OCI-LY3 (cell line): ENCODE measurements at regions not wholly inside any gene's neighbourhood (a gene's known extent, or its start where the extent isn't known, plus 50 kb on each side); places are given as distances from the start of the nearest gene placed in this dataset.

Source experiments
- H2AFZ ChIP-seq: fragments of 200-600, 300-600 bp; shearing (Covaris generic); 2 replicates; pipeline ENCODE4 v1.6.0; 2014; ENCODE audit warnings: antibody characterized with exemption, low read depth, low read length
- H3K27ac ChIP-seq: fragments of 200-600, 300-600 bp; sonication (generic); 2 replicates; pipeline ENCODE4 v1.5.1; 2014; ENCODE audit warnings: mild to moderate bottlenecking, low read length, moderate library complexity, mixed read lengths
- H3K27me3 ChIP-seq: fragments of 200-600, 300-600 bp; sonication (generic); 2 replicates; pipeline ENCODE4 v1.6.1; 2014; ENCODE audit warnings: low read depth, low read length, mixed read lengths
- H3K36me3 ChIP-seq: fragments of 200-600, 300-600 bp; sonication (generic); replicated peaks from 2 replicates; pipeline ENCODE3; 2014; ENCODE audit warnings: low read depth, low read length, mixed read lengths
- H3K4me1 ChIP-seq: fragments of 300-600, 200-600 bp; sonication (generic); 2 replicates; pipeline ENCODE4 v1.6.1; 2014; ENCODE audit warnings: low read length, mixed read lengths
- H3K4me2 ChIP-seq: fragments of 200-600, 300-600 bp; sonication (generic); 2 replicates; pipeline ENCODE4 v1.6.1; 2014; ENCODE audit warnings: low read length, mixed read lengths
- H3K4me3 ChIP-seq: fragments of 300-600, 200-600 bp; sonication (generic); 2 replicates; pipeline ENCODE4 v1.5.1; 2014; ENCODE audit warnings: antibody characterized with exemption, mild to moderate bottlenecking, low read length, moderate library complexity
- H3K79me2 ChIP-seq: fragments of 300-600, 200-600 bp; shearing (Covaris generic); 2 replicates; pipeline ENCODE4 v1.6.1; 2014; ENCODE audit warnings: mild to moderate bottlenecking, low read length, mixed read lengths
- H3K9ac ChIP-seq: fragments of 300-600, 200-600 bp; shearing (Covaris generic); 2 replicates; pipeline ENCODE4 v1.6.0; 2014; ENCODE audit warnings: mild to moderate bottlenecking, low read length, moderate library complexity
- H3K9me3 ChIP-seq: fragments of 200-600, 300-600 bp; shearing (Covaris generic); 2 replicates; pipeline ENCODE4 v1.6.1; 2014; ENCODE audit warnings: low read length, mixed read lengths; ENCODE audit not compliant: insufficient read depth
- H4K20me1 ChIP-seq: fragments of 200-600, 300-600 bp; sonication (generic); 2 replicates; pipeline ENCODE4 v1.6.1; 2016; ENCODE audit warnings: low read length, mixed read lengths; ENCODE audit not compliant: insufficient read depth
- EZH2phosphoT487 ChIP-seq: fragments of 200-600 bp; shearing (Covaris generic); IDR thresholded peaks from 2 replicates; pipeline ENCODE4 v1.6.1; 2018; ENCODE audit warnings: antibody characterized with exemption, mixed run types, low read depth
- TF ChIP-seq, protein P1 (sequence below): fragments of 200-600, 300-600 bp; sonication (generic); IDR thresholded peaks from 2 replicates; pipeline ENCODE4 v1.5.1; 2014; ENCODE audit warnings: antibody characterized with exemption, low read length, low read depth

DNA sequence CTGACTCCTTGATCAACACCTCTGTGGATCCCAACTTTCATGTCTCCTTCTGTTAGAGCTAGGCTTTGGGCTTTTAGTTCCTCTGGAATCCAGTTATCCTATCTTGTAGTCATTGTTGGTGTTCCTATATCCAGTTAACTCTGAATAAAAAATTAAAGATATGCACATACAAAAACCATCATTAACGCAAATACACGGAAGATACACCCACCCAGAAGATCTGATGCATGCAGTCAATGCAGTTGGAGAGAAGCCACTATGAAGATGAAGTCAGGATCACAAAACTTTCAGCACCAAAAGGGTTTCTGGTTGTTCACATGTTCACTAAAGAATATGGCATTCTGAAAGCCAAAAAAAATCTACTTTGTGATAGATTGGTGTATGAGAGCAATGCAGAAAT lies 123.6 kb upstream of the LHX8 start:
- no peaks in the 10 kb centered on the region for H4K20me1 ChIP-seq
- no peak overlapping the region for H2AFZ ChIP-seq
- no peak overlapping the region for H3K4me3 ChIP-seq
- no peaks in the 10 kb centered on the region for H3K9me3 ChIP-seq
- H3K27ac ChIP-seq, result no peak overlapping the region
- no peaks in the 10 kb centered on the region for H3K4me1 ChIP-seq
- H3K36me3 ChIP-seq, result no peaks in the 10 kb centered on the region
- H3K4me2 ChIP-seq, result no peak overlapping the region
- H3K27me3 ChIP-seq, result no peaks in the 10 kb centered on the region
- no peaks in the 10 kb centered on the region for H3K79me2 ChIP-seq
- H3K9ac ChIP-seq, result no peak overlapping the region
- TF ChIP-seq EZH2phosphoT487, result no peak
- TF ChIP-seq, protein P1, sequence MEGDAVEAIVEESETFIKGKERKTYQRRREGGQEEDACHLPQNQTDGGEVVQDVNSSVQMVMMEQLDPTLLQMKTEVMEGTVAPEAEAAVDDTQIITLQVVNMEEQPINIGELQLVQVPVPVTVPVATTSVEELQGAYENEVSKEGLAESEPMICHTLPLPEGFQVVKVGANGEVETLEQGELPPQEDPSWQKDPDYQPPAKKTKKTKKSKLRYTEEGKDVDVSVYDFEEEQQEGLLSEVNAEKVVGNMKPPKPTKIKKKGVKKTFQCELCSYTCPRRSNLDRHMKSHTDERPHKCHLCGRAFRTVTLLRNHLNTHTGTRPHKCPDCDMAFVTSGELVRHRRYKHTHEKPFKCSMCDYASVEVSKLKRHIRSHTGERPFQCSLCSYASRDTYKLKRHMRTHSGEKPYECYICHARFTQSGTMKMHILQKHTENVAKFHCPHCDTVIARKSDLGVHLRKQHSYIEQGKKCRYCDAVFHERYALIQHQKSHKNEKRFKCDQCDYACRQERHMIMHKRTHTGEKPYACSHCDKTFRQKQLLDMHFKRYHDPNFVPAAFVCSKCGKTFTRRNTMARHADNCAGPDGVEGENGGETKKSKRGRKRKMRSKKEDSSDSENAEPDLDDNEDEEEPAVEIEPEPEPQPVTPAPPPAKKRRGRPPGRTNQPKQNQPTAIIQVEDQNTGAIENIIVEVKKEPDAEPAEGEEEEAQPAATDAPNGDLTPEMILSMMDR, result no peak

DNA sequence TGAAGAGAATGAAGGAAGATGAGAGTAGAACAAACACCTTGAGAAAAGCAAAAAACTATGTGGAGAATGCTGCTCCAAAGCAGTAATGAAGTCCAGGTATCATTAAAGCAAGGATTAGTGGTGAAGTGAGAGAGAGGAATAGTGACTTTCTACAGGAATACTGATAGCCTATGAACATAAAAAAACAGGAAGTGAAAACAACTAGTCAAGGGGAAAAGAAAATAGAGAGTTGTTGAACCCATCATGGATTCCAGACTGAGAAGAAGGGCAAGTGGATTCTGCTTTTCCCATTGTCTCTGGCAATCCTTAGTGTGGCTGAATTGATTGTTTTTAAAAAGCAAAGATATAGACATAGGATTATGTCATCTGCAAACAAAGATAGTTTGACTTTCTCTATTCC lies 119.9 kb upstream of the LHX8 start:
- no peaks in the 10 kb centered on the region for H3K4me1 ChIP-seq
- no peak for TF ChIP-seq EZH2phosphoT487
- TF ChIP-seq, protein P1, result no peak

DNA sequence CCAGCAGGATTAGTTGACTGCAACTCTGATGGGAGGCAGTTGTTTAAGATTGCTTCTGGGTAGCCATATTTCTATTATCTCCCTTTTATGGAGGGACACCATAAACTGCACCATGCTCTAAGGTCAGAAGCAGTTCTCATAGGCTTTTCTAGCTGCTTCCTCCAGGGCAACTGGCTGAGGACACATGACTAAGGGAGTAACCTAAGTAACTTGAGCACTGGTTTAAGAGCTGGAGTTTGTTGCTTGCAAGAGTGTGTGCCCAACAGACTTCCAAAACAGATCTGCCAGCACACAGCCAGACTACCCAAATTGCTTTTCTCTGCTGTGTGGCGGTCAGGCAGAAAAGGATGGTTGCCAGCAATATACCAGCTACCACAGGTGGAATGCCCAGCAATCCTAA lies 111.2 kb upstream of the LHX8 start:
- TF ChIP-seq EZH2phosphoT487, result no peak
- TF ChIP-seq, protein P1, result no peak
- no peaks in the 10 kb centered on the region for H3K79me2 ChIP-seq
- H3K27me3 ChIP-seq, result no peaks in the 10 kb centered on the region
- no peak overlapping the region for H3K4me3 ChIP-seq
- no peaks in the 10 kb centered on the region for H3K4me1 ChIP-seq
- H3K9me3 ChIP-seq, result no peaks in the 10 kb centered on the region
- H3K9ac ChIP-seq, result no peak overlapping the region
- H3K36me3 ChIP-seq, result no peaks in the 10 kb centered on the region
- no peak overlapping the region for H3K4me2 ChIP-seq
- H2AFZ ChIP-seq, result no peak overlapping the region
- H4K20me1 ChIP-seq, result no peaks in the 10 kb centered on the region
- no peak overlapping the region for H3K27ac ChIP-seq

More for the DNA sequence above, 119.9 kb upstream of the LHX8 start:
- no peak overlapping the region for H3K9ac ChIP-seq
- H3K79me2 ChIP-seq, result no peaks in the 10 kb centered on the region
- no peaks in the 10 kb centered on the region for H3K36me3 ChIP-seq
- H2AFZ ChIP-seq, result no peak overlapping the region
- H3K27ac ChIP-seq, result no peak overlapping the region
- H3K9me3 ChIP-seq, result no peaks in the 10 kb centered on the region
- H3K4me3 ChIP-seq, result no peak overlapping the region
- H4K20me1 ChIP-seq, result no peaks in the 10 kb centered on the region
- H3K4me2 ChIP-seq, result no peak overlapping the region
- H3K27me3 ChIP-seq, result no peaks in the 10 kb centered on the region

DNA sequence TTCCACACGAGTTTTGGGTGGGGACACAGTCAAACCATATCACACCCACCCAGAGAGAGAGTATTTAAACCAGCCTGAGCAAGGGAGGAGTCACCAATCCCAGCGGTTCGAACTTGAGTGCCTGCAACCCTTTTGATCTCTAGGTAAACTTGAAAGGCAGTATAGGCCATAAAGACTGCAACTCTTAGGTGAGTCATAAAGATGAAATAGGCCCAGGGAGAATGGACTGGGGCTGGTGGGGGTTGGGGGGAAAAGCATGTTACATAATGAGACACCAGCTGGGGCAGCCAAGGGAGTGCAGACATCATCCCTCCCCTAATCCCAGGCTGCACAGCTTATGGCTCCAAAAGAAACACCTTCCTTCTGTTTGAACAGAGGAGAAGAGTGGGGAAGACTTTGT lies 99.8 kb upstream of the LHX8 start:
- Histone ChIP-seq H4K20me1 (no peaks in the 10 kb centered on the region), H3K4me3 (no peak overlapping the region), H2AFZ (no peak overlapping the region), H3K79me2 (no peaks in the 10 kb centered on the region), H3K27me3 (no peaks in the 10 kb centered on the region), H3K4me2 (no peak overlapping the region), H3K9me3 (no peaks in the 10 kb centered on the region), H3K4me1 (no peaks in the 10 kb centered on the region), H3K36me3 (no peaks in the 10 kb centered on the region), H3K9ac (no peak overlapping the region), H3K27ac (no peak overlapping the region)
- TF ChIP-seq, protein P1, result no peak
- no peak for TF ChIP-seq EZH2phosphoT487
